ENCODE measurements at regions not wholly inside any gene's neighbourhood (a gene's known extent, or its start where the extent isn't known, plus 50 kb on each side); places are given as distances from the start of the nearest gene placed in this dataset.

- no peak for TF ChIP-seq JUNB (IDR thresholded peaks at IDR 0.05)
- no peak for TF ChIP-seq POLR2AphosphoS2 (IDR thresholded peaks at IDR 0.05; ENCODE audit: low read depth, low read length)
- TF ChIP-seq TBL1XR1 (IDR thresholded peaks at IDR 0.05; ENCODE audit: low read depth, low read length), result no peak
These were observed 134.8 kb downstream of the EHF start (continued) for GRCh38 chr11:34755671-34756070.

GRCh38 chr11:34754171-34754823 lies 133.4 kb downstream of the EHF start:
- CTCF ChIA-PET, result no interaction called here
- POLR2A ChIA-PET, result no interaction called here
- no peak for FAIRE-seq
- in situ Hi-C loops (cut with MboI), result no loop called here
- no peak overlapping the region for H3K27ac ChIP-seq (ENCODE audit: control insufficient read depth, insufficient read depth)
- RAD21 ChIA-PET (ENCODE audit: unreplicated experiment), result no interaction called here
- intact Hi-C loops (cut with micrococcal nuclease; ENCODE audit: unreplicated experiment), result no loop called here
- H3K9me3 ChIP-seq (replicated peaks; ENCODE audit: control insufficient read depth, insufficient read depth, low read length), result no peaks in the 10 kb centered on the region
- DNase-seq (ENCODE audit: low read depth, low spot score), result no peak
- H3K4me3 ChIP-seq, result no peak overlapping the region
- no peaks in the 10 kb centered on the region; a peak in 2 of 4 replicates for H3K27me3 ChIP-seq (replicated peaks in 1 of 2; ENCODE audit: control insufficient read depth in 2 of 2, insufficient read depth in 2 of 2, low read length in 1 of 2)
- SMC1A ChIA-PET (ENCODE audit: uncharacterized antibody, unreplicated experiment), result interaction anchor here (1.0 kb wide), 1 partner anchor 59 kb away, joined by 3 read pairs; no protein-coding TSS in a partner anchor
- H3K36me3 ChIP-seq (ENCODE audit: control insufficient read depth in 2 of 2, insufficient read depth in 2 of 2, low read length in 1 of 2), result no peaks in the 10 kb centered on the region
- TF ChIP-seq ZBTB40 (IDR thresholded peaks at IDR 0.05; ENCODE audit: borderline replicate concordance) (no peak), MEF2B (IDR thresholded peaks at IDR 0.05; ENCODE audit: partially characterized antibody, poor library complexity, severe bottlenecking) (no peak), RAD51 (IDR thresholded peaks at IDR 0.05) (no peak), TCF12 (IDR thresholded peaks at IDR 0.05; ENCODE audit: low read depth, low read length) (no peak), STAT1 (conservative IDR thresholded peaks at IDR 0.05) (no peak), PKNOX1 (IDR thresholded peaks at IDR 0.05) (no peak), BCL11A (IDR thresholded peaks at IDR 0.05; ENCODE audit: low read depth, low read length) (no peak)
- no peak overlapping the region for H3K9ac ChIP-seq (ENCODE audit: control insufficient read depth, insufficient read depth, low read length)
- H2AFZ ChIP-seq (ENCODE audit: control insufficient read depth, low read depth, low read length), result no peak overlapping the region
- H4K20me1 ChIP-seq (ENCODE audit: control insufficient read depth, insufficient read depth), result no peaks in the 10 kb centered on the region
- H3K79me2 ChIP-seq (ENCODE audit: control insufficient read depth, insufficient read depth, low read length), result no peaks in the 10 kb centered on the region
- WGBS (ENCODE audit: insufficient coverage, insufficient replicate concordance, low lambda C conversion rate, missing lambda C conversion rate), result 37% methylated on average over 8 of the region's 8 CpGs
- ATAC-seq, result no peak
- no TSS peak for BruUV-seq (replicated peaks)
- no peak overlapping the region for H3K4me2 ChIP-seq (ENCODE audit: control insufficient read depth, insufficient read depth)
- no peaks in the 10 kb centered on the region for H3K4me1 ChIP-seq (ENCODE audit: control insufficient read depth, insufficient read depth, low read length)

Data from GM12878 (cell line).